ENCODE measurements at regions not wholly inside any gene's neighbourhood (a gene's known extent, or its start where the extent isn't known, plus 50 kb on each side); places are given as distances from the start of the nearest gene placed in this dataset.
"Not testable (repeated sequence)": the region's sequence is repeated elsewhere in the genome, so short reads cannot be mapped to it uniquely, and the experiment has no call there.

DNA sequence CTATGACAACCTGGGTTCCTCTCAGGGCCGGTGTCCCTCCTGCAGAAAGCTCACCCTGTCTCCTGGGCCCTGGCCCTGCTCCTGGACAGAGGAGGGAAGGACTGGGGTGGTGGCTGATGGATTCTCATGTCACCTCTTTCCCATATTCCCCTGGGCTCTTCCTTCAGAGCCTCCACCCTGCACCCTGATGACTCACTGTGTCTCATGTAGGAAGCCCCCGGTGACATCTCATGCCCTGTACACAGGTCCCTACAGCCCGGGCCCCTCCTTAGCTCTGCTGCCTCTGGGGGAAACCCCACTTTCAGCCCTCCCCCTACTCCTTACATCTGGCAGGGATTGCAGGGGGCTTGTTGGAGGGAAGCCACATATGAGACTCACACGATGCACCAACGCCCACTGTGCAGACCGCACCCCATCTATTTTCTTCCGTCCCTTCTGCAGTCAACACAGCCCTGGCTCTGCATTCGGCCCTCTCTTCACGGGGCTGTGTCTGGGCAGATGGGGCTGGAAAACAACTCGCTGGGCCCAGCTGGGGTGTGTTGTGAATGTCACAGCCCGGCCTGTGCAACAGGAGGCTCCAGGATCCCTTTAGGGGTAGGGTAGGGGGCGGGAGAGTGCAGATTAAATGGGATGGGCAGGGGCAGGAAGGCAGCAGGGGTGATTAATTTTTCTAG lies 124.6 kb upstream of the SULF2 start:
- not testable (repeated sequence) for DNase-seq

DNA sequence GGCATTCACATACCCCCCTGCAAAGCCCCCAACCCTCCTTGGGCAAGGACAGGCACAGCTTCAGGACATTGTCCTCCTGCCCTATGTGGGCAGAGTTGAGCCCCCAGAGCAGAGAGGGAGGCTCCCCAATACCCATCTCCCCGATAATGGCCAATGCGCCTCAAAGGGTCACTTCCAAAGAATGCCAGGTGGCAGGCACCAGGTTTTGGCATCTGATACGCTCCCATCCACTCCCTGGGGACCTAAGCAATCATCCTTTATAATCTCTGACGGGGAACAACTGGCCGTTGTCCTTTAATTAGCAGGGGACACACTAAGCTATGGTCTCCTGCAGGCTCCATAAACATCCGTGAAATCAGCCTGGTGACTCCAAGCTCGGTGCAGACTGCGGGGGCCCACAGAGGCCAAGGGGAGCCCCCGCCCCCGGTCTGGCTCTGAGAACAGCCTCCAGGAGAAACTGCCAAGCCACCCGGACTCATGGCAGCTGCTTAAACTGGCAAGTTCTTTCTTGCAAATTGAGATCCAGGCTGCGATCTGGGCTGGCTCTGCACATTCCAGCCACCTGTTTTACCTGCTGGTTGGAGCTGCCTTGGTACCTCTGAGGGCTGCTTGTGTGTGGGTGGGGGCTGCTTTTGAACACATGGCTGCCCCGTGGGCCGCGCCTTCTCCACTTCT lies 123.2 kb upstream of the SULF2 start:
- DNase-seq = not testable (repeated sequence)

DNA sequence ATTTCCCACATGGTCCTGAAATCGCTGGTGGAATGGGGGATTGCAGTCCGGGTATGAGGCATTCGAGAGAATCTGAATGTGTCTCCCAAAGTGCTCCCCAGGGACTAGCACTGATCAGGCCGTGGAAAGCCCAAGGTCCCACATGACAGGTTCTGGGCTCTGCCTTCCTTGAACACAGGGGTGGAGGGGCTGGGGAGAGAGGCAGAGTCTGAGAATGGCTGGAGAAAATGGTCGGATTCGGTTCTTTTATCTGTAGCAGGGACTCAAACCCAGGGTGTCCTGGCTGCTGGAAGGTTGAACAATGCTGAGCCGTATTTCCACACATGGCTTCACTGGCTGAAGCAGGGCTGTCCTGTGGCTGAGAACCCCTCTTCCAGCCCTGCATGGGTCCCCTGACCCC lies 122.7 kb upstream of the SULF2 start:
- not testable (repeated sequence) for DNase-seq

DNA sequence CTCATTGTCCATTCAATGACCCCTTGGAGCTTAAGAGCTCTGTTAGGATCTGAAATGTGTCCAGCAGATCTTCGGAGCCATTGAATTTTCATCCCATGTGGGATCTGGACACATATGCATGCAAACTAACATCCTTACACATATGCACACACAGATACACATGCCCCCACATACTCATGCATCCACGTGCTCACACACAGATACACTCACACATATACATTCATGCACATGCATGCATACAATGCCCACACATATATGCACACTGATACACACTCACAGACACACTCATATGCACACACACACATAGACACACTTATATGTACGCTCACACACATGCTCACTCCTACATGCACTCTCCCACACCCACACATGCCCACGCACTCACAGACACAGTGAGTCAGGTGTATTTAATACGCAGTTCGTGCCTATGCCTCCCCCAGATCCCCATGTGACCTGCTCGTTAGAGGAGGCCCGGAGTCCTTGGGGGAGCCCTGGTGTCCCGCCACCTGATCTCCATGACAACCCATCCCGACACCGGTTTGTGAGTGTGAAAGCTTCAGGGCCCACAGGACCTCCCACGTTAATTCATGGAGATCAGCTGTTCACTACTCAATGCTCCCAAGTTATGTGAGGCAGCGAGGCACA lies 121.9 kb upstream of the SULF2 start:
- DNase-seq = no peak

DNA sequence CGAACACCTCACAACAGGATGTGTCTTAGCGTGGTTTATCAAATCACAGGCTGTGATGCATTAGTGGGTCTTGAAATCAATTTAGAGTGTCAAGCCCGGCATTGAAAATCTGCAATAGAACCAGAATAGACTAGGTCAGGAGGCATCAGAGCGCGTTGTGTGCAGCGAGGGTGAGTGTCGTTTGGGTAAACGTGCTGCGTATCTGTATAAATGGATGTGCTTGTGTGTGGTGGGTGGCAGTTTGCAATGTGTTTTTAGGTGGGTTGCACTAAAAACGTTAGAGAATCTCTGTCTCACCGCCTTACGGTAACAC lies 121.0 kb upstream of the SULF2 start:
- no peak for DNase-seq

DNA sequence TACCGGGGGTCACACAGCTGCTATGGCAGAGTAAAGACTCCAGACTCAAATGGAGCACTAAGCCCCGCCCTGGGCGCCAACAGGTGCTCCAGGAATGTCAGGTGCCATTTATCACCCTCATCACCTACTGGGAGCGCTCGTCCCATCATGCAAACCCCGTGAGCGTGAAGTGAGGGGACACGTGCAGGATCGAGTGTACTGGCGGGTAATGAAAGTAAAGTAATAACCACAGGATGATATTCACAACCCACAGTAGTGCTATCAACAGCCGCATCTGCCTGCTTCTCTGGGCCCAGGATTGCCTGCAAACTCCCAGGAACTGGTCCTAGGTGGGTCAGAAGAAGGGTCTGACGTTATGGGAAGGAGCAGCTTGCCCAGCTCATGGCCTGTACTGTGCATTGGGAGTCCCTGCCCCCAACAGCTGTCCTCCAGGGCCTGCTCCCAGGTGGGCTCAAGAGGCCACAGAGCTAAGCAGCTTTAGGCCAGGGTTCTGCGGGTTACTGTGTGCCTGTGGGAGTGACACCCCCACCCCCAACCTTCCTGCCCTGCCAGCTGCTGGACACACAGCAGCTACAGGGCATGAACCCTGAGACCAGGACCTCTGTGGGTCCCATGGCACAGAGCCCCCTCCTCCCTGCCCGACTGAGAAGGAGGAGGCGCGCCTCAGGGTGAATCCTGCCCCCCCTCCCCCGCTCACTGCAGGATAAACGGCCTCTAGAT lies 120.5 kb upstream of the SULF2 start:
- DNase-seq = no peak

DNA sequence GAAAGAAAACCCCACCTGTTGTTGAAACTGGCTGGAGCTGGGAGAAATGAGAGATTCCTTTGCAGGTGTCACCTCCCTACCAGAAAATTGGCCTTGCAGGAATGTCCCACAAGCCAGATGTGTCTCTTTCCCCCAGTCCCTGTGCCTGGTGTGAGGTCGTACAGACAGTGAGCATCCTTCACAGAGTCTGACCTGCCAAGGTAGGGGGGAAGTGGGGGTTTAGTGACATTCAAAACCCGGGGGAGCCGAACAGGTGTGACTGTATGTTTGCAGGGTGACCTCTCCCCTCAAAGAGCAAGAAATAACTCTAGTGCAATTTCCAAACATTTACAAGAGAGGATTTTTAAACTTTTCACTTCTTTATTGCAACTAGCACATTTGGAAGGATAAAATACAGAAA lies 117.7 kb upstream of the SULF2 start:
- DNase-seq = not testable (repeated sequence)

DNA sequence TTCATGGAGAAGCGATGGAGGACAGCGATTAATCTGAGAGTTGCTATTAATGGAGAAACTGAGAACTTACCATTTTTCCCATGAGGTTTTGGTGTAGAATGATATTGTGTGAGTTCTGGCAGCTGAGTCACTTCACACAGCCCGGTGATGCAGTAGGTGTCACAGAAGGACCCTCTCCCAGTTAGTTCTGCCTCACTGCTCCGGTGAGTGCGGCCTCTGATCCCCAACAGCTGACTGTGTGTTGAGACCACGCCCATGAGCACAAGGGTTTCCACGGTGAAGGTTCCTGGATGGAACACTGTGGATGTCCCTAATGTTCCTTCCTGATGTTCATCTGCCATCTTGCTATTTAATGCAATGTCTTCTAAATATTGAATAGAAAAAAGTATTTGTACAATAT lies 114.0 kb upstream of the SULF2 start:
- not testable (repeated sequence) for DNase-seq

DNA sequence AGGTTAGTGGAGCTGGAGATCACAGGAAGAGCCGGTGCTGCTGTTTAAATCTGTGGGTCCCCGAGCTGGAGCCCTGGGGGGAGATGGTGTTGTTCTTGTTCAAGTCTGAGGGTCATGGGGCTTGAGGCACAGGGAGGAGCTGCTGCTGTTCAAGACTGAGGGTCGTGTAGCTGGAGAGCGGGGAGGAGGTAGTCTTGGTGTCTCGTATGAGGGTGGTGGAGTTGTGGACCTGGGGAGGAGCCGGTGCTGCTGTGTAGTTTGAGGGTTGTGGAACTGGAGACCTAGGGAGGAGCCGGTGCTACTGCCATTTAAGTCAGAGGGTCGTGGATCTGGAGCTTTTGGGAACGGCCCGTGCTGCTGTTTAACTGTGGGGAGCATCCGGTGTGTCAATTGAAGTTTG lies 112.2 kb upstream of the SULF2 start:
- DNase-seq = no peak

DNA sequence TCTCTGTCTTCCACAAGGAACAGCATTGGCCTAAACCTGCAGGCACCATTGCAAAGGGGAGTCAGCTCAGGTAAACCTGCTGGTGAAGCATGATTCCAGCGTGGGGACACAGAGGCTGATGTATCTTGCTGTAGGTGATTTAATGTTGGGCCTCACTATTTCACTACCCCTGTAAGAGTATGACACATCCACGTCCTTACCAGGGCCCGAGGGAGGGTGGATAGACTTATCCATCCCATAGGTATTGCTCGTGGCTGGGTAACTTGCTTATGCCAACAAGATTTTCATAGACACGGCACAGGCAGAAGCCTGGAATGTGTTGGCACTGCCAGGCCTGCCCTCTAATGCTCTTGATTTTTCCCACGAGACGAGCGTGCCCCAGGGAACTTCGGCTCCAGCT lies 107.4 kb upstream of the SULF2 start:
- not testable (repeated sequence) for DNase-seq

DNA sequence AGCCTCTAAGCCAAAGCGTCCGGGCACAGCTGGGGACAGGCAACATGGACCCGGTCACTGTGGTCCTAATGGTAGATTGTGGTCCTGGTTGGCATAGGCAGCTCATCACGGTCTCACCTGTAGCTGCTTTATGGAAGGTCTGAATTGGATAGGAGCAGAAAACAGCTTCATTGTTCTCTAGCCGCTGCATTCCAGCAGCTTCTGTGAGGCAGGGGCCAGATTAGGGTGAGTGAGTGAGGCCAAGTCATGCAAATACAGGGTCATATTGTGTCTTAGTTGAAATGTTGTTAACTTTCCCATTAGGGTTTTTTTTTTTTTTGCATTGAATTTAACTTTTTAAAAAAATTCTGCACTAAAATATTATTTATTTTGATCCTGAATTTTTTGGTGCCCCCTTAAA lies 105.4 kb upstream of the SULF2 start:
- not testable (repeated sequence) for DNase-seq

DNA sequence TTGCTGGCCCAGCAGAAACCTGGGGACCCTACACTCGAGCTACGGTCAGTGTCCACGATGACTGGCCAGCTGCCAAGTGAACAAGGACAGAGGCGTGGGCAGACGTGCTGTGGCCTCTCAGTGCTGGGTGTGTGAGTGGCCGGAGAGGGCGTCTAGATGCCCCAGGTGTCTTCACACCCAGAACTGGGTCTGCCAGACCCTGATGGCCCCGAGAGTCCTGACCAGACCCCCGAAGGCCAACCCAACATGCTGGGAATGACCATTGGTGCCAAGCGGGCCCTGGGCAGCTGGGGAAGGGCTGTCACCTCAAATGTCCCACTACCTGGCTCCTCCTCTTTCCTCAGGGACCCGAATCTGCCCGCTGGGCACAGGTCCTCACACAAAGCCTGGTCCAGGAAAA lies 104.5 kb upstream of the SULF2 start:
- DNase-seq = not testable (repeated sequence)

DNA sequence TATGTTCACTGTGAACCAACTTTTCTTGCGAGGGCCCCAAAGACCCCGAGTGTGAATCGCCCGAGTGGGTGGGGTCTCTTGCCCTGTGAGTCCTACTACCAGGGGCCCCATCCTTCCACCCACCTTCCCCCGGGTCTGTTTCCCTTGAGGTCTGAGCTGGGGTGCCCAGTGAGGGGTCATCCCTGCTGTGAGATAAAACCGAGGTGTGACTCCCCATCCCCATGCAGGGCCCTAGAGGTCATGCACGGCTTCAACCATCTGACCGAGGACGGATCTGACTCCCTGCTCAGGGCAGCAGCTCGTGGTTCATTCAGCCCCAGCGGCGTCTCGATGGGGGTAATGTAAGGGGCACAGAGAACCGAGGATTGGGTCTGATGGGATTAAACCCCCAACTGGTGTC lies 103.1 kb upstream of the SULF2 start:
- DNase-seq = no peak

DNA sequence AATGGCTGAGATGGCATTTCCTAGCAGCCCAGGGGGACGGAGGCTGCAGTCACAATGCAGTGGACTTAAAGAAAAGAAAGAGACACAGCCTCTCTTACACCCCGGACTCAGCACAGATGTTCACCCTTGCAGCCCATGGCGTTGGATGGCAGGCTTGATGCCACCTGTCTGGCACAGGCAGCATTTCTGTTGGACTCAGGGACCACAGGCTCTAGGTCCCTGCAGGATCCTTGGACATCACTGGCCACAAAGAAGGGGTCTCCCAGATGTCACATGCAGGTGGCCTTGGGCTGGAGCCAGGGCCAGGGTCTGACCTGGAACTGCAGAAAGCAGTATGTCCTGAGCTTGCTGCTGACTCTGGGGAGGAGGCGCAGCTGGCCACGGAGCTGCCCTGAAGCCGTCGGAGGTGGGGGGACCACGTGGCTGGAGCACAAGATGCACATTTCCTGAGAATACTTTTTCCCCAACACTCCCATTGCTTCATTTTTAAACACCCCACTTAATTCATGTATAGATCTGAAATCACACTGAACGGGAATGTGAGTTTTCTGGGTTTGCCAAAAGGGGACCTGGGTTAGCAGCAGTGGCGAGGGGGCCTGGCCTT lies 102.3 kb upstream of the SULF2 start:
- DNase-seq = no peak

DNA sequence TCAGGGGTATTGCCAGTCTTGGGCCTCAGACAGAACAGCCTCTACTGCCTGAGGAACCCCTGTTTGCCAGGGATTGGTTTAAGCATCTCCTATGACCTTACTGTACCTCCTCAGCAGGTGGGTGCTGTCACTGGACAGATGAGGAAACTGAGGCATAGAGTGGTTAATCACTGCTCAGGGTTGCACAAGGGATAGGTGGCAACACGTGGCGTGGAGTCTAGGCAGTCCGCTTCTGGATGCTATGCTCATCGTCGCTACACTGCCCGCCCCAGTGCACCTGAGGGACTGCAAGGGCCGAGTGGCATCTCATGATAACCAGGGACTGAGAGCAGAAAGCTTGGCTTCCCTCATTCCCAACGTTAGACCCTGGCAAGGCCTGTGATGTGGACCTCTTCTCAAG lies 101.8 kb upstream of the SULF2 start:
- DNase-seq = no peak

DNA sequence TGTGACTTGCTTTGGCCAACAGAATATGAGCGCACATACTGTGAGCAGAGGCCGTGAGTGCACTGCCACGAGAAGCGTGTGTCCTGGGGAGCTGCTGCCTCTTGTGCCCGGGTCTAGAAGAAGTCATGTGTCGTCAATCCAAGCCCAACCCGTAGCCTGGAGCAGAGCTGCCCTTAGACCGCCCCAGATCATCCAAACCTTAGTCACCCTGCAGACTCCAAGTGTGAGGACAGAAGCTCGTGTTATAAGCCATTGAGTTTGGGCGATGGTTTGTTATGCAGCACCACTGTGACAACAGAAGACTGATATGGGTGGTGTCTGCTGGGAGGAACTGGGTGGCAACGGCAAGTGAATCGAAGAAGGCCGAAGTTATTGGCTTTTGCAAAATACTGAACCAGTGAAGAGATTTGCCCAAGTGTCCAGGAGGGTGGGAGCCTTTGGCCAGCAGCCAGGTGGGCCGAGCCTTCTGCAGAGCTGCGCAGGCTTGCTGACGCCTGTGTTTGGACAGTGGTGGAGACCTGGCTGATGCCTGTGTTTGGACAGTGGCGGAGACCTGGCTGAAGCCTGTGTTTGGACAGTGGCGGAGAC lies 101.3 kb upstream of the SULF2 start:
- no peak for DNase-seq

DNA sequence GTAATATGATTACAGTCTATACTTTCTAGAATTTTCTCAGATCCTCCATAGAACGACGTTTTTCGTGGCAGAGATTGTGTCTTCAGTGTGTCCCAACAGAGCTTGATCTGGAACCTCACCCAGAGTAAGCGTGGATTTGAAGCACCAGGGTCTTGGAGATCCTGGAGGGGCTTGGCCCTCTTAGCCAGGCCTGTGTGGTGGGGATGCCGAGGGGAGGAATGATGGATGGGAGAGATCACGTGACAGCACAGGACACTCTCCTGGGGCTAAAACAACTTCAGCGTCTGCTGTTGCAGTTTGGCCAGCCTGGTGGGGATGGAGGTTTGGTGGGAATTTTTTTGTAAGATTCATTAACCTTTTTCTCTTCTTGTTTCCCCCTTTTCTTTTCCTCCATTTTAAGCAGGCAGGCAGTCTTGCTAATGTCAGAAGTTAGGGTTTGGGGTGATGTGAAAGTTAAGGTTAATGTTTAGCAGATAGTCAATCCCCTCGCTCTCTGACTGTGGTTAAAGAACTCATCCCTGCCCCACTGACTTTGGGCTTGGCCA lies 100.7 kb upstream of the SULF2 start:
- no peak for DNase-seq

DNA sequence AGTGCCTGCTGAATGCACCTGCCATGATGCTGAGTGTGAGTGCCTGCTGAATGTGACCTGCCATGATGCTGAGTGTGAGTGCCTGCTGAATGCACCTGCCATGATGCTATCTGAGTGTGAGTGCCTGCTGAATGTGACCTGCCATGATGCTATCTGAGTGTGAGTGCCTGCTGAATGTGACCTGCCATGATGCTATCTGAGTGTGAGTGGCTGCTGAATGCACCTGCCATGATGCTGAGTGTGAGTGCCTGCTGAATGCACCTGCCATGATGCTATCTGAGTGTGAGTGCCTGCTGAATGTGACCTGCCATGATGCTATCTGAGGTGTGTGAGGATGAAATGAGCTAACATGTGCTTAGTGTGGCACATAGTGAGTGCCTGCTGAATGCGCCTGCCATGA lies 98.7 kb upstream of the SULF2 start:
- not testable (repeated sequence) for DNase-seq

DNA sequence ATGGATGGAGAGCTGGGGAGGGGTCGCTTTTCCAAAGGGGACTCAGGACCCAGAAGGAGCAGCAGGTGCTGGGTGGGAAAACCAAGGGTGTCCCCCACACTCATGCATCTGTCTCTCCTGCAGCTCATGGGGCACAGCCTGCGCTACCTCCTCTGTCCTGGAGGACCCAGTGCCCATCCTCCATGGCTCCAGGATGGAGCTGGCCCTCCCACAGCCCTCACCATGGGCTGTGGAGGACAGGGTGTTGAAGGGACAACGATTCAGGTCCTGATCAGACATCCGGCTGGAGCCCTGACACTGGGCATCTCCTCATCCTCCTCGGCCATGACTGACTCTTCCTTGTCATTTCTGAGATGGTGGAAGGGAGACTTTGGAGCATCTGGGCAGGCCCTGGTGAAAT lies 97.9 kb upstream of the SULF2 start:
- no peak for DNase-seq

DNA sequence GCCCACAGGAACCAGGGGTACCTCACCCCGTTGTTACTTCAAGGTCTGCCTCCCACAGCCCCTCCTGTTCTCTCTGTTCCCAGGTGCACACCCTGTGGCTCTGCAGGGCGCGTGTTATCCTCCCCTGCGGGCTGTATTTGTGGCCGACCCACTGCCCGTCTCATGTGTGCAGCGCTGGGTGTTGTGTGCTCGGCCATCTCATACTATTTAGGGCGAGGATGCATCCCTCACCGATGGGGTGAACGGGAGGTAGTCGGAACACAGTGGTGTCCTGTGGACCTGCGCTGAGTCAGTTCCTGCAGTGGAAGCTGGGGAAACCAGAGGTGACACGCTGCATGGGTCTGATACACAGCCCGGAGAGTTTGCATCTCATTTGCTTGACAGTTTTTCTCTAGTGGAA lies 94.5 kb upstream of the SULF2 start:
- no peak for DNase-seq

DNA sequence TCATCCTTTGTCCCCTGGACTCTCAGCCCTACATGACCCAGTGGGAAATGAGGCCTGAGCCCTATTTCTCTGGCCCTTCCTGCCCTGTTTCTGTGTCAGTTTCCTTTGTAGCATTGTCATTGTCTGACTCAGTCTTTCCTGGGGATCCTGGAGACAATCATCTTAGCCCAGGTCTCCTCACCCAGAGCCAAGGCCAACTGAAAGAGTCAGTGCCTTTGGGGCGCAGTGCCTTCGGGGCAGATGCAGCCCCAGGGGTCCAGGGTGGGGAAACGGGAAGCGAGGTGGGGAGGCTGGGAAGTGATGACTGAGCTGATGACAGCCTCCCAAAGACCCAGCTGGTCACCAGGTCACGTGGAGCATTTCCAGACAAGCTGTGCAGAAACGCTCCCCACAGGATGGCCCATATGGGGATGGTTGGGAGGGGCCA lies 93.3 kb upstream of the SULF2 start:
- DNase-seq = no peak

DNA sequence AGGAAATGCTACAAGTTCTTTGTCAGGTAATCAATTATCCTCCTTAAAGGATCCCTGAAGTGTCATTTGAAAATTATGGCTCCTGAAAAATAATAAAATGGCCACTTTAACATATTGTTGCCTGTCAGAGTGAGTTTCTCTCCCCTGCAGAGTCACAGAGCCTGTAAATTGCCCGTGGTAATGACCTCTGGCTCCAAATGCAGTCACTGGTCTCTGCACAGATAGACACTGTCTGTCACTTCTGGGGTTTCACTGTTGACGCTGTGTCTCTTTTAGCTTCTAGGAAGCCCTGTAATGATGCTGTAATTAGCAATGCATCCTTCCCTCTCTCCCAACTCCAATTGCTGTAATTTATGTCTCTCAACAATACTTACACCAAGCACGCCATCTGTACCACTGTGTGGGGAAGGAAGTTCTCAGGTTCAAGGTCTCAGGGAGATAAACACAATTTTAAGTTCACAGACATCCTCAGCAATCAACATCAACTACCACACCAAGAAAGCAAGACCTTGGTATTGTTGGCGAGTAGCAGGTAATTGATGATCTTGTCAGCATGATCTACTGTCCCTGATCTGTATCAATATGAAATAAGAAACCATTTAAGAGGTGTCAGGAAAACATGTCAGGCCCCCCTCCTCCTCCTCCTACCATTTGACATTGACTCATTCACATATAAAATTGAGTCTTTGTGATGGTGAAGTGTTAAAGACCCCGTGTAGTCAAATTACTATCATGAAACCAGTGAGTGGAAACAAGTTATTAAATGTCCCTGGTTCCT lies 91.2 kb upstream of the SULF2 start:
- DNase-seq = no peak
